ENCODE measurements at regions not wholly inside any gene's neighbourhood (a gene's known extent, or its start where the extent isn't known, plus 50 kb on each side); places are given as distances from the start of the nearest gene placed in this dataset.
"Not testable (repeated sequence)": the region's sequence is repeated elsewhere in the genome, so short reads cannot be mapped to it uniquely, and the experiment has no call there.

DNA sequence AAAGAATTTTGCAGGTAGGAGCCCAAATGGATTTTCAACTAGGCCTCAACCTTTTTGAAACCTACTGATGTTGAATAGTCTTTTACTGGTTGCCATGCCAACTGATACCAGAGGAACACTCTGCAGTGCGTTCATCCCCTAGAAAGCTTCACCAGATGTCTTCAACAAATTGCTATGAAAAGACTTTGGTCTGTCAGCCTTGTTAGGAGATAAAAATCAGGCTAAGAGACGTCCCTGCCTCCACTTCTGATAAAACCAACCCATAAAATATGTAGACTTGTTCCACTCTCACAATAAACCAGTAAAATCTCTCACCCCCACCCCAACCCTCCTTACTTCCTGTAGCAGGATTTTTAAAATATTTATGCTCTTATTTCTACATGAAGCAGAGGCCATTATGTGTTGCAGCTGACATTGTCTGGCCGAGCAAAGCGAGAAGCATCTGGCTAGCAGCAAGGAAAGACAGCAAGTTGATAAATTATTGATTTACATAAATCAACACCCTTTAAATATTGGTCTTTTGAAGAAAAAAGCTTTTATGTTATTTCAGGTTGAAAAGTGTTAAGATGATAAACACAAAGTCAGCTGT lies 428.7 kb downstream of the ISL1 start:
- Histone ChIP-seq H3K27ac (ENCODE audit: low read length) (no peak overlapping the region), H4K20me1 (ENCODE audit: insufficient read depth, low read length) (no peaks in the 10 kb centered on the region), H3K4me3 (ENCODE audit: low read length) (no peak overlapping the region), H3K9ac (ENCODE audit: low read length) (no peak overlapping the region), H3K9me3 (replicated peaks; ENCODE audit: insufficient read depth, low read length) (no peaks in the 10 kb centered on the region), H2AFZ (ENCODE audit: low read length) (no peak overlapping the region), H3K27me3 (replicated peaks; ENCODE audit: insufficient read depth, low read length) (no peaks in the 10 kb centered on the region), H3K4me2 (ENCODE audit: low read depth, low read length) (no peak overlapping the region), H3K79me2 (ENCODE audit: low read length) (no peaks in the 10 kb centered on the region), H3F3A (ENCODE audit: insufficient read depth, low read length) (no peaks in the 10 kb centered on the region), H3K4me1 (ENCODE audit: low read length) (no peaks in the 10 kb centered on the region), H3K9me2 (replicated peaks; ENCODE audit: insufficient read depth, low read length) (no peaks in the 10 kb centered on the region), H3K36me3 (replicated peaks; ENCODE audit: insufficient read depth, low read length) (no peaks in the 10 kb centered on the region)
- TF ChIP-seq EZH2phosphoT487 (IDR thresholded peaks at IDR 0.05; ENCODE audit: low read length): no peak
- TF ChIP-seq, protein P1, sequence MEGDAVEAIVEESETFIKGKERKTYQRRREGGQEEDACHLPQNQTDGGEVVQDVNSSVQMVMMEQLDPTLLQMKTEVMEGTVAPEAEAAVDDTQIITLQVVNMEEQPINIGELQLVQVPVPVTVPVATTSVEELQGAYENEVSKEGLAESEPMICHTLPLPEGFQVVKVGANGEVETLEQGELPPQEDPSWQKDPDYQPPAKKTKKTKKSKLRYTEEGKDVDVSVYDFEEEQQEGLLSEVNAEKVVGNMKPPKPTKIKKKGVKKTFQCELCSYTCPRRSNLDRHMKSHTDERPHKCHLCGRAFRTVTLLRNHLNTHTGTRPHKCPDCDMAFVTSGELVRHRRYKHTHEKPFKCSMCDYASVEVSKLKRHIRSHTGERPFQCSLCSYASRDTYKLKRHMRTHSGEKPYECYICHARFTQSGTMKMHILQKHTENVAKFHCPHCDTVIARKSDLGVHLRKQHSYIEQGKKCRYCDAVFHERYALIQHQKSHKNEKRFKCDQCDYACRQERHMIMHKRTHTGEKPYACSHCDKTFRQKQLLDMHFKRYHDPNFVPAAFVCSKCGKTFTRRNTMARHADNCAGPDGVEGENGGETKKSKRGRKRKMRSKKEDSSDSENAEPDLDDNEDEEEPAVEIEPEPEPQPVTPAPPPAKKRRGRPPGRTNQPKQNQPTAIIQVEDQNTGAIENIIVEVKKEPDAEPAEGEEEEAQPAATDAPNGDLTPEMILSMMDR (IDR thresholded peaks at IDR 0.05; ENCODE audit: low read length): no peak
- no peak for TF ChIP-seq EZH2 (optimal IDR thresholded peaks at IDR 0.05; ENCODE audit: low read depth, low read length)
- no peak for DNase-seq

DNA sequence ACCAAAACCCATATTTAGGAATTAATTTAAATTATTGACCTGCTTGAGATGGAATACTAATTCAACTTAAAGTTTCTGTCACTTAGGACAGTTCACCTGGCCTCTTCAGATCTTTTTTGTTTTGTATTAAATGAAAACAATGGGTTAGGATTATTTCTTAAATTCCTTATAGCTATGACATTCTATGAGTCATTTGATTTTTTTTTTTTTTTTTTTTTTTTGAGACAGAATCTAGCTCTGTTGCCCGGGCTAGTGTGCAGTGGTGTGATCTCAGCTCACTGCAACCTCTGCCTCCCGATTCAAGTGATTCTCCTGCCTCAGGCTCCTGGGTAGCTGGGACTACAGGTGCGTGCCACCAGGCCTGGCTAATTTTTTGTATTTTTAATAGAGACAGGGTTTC lies 431.6 kb downstream of the ISL1 start:
- not testable (repeated sequence) for DNase-seq; H3K36me3 ChIP-seq (replicated peaks; ENCODE audit: insufficient read depth, low read length); H3K27ac ChIP-seq (ENCODE audit: low read length); H3K9me2 ChIP-seq (replicated peaks; ENCODE audit: insufficient read depth, low read length); H3K79me2 ChIP-seq (ENCODE audit: low read length); H3K4me3 ChIP-seq (ENCODE audit: low read length); H4K20me1 ChIP-seq (ENCODE audit: insufficient read depth, low read length); H3K27me3 ChIP-seq (replicated peaks; ENCODE audit: insufficient read depth, low read length); H3K9me3 ChIP-seq (replicated peaks; ENCODE audit: insufficient read depth, low read length); H3K4me1 ChIP-seq (ENCODE audit: low read length); H3F3A ChIP-seq (ENCODE audit: insufficient read depth, low read length); H3K4me2 ChIP-seq (ENCODE audit: low read depth, low read length); H3K9ac ChIP-seq (ENCODE audit: low read length); H2AFZ ChIP-seq (ENCODE audit: low read length)

DNA sequence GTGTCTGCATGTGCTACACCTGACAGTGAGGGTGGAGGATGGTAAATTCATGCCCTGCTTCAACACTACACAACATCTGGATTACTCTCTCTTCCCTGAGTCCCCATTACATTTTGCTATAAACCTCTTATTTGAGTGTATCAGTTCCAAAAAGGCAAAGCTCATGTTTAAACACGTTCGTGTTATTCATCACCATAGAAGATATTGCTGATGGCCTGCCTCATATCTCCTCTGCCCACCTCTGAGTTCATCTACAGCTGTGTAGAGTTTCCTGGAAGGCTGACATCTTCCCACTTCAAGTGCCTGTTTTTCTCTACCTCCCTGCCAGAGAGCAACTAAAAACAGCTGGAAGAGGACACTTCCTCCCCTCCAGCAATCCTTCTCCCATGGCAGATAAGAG lies 433.2 kb downstream of the ISL1 start:
- no peaks in the 10 kb centered on the region for H3K79me2 ChIP-seq (ENCODE audit: low read length)
- H3K4me2 ChIP-seq (ENCODE audit: low read depth, low read length): no peak overlapping the region
- DNase-seq: no peak
- no peak overlapping the region for H3K9ac ChIP-seq (ENCODE audit: low read length)
- H3K4me1 ChIP-seq (ENCODE audit: low read length): no peaks in the 10 kb centered on the region
- no peak overlapping the region for H2AFZ ChIP-seq (ENCODE audit: low read length)
- no peaks in the 10 kb centered on the region for H3K9me3 ChIP-seq (replicated peaks; ENCODE audit: insufficient read depth, low read length)
- H3K9me2 ChIP-seq (replicated peaks; ENCODE audit: insufficient read depth, low read length): no peaks in the 10 kb centered on the region
- H3K4me3 ChIP-seq (ENCODE audit: low read length): no peak overlapping the region
- H3K27ac ChIP-seq (ENCODE audit: low read length): no peak overlapping the region
- H3F3A ChIP-seq (ENCODE audit: insufficient read depth, low read length): no peaks in the 10 kb centered on the region
- H3K27me3 ChIP-seq (replicated peaks; ENCODE audit: insufficient read depth, low read length): no peaks in the 10 kb centered on the region
- H4K20me1 ChIP-seq (ENCODE audit: insufficient read depth, low read length): no peaks in the 10 kb centered on the region
- TF ChIP-seq EZH2 (optimal IDR thresholded peaks at IDR 0.05; ENCODE audit: low read depth, low read length) (no peak), EZH2phosphoT487 (IDR thresholded peaks at IDR 0.05; ENCODE audit: low read length) (no peak)
- TF ChIP-seq, protein P1 (IDR thresholded peaks at IDR 0.05; ENCODE audit: low read length): no peak
- H3K36me3 ChIP-seq (replicated peaks; ENCODE audit: insufficient read depth, low read length): no peaks in the 10 kb centered on the region

DNA sequence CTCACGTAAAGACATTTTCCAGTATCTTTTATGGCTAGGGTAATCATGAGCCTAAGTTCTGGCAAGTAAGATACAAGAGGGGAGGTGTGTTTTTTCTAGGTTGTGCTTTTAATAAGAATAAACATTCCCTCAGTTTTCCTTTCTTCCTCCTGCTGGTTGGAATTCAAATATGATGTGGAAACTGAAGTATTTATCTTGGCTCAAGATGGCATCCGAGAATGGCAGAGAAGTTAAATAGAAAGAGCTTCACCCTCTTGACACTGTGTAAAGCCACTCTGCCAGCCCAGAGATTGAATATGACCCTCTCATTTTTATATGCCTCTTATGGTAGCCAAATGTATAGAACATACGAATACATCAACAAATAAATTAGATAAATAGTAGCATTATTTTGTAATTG lies 438.4 kb downstream of the ISL1 start:
- no peaks in the 10 kb centered on the region for H3K4me1 ChIP-seq (ENCODE audit: low read length)
- no peaks in the 10 kb centered on the region for H3K9me2 ChIP-seq (replicated peaks; ENCODE audit: insufficient read depth, low read length)
- no peak overlapping the region for H3K9ac ChIP-seq (ENCODE audit: low read length)
- H3K9me3 ChIP-seq (replicated peaks; ENCODE audit: insufficient read depth, low read length): no peaks in the 10 kb centered on the region
- no peaks in the 10 kb centered on the region for H3F3A ChIP-seq (ENCODE audit: insufficient read depth, low read length)
- no peaks in the 10 kb centered on the region for H3K36me3 ChIP-seq (replicated peaks; ENCODE audit: insufficient read depth, low read length)
- H3K4me3 ChIP-seq (ENCODE audit: low read length): no peak overlapping the region
- H3K27ac ChIP-seq (ENCODE audit: low read length): no peak overlapping the region
- H4K20me1 ChIP-seq (ENCODE audit: insufficient read depth, low read length): no peaks in the 10 kb centered on the region
- TF ChIP-seq, protein P1 (IDR thresholded peaks at IDR 0.05; ENCODE audit: low read length): no peak
- TF ChIP-seq EZH2 (optimal IDR thresholded peaks at IDR 0.05; ENCODE audit: low read depth, low read length) (no peak), EZH2phosphoT487 (IDR thresholded peaks at IDR 0.05; ENCODE audit: low read length) (no peak)
- H2AFZ ChIP-seq (ENCODE audit: low read length): no peak overlapping the region
- H3K27me3 ChIP-seq (replicated peaks; ENCODE audit: insufficient read depth, low read length): no peaks in the 10 kb centered on the region
- DNase-seq: no peak
- H3K79me2 ChIP-seq (ENCODE audit: low read length): no peaks in the 10 kb centered on the region
- H3K4me2 ChIP-seq (ENCODE audit: low read depth, low read length): no peak overlapping the region

Measured in MM.1S (cell line).